Neuronal stem cell (in vitro differentiated cells): ENCODE measurements at regions not wholly inside any gene's neighbourhood (a gene's known extent, or its start where the extent isn't known, plus 50 kb on each side); places are given as distances from the start of the nearest gene placed in this dataset.

Experiments used
- DNase-seq: peaks from one replicate; pipeline ENCODE4 v3.0.0-alpha.2; 2013; ENCODE audit warnings: low spot score
- H2AFZ ChIP-seq: one replicate; pipeline ENCODE4 v1.6.1; 2013; ENCODE audit warnings: mild to moderate bottlenecking, low read length, inconsistent platforms
- H2AK5ac ChIP-seq: 2 replicates; pipeline ENCODE4 v1.6.1; 2013; ENCODE audit warnings: low read depth, mild to moderate bottlenecking, inconsistent platforms, low read length, moderate library complexity, mixed read lengths
- H2BK120ac ChIP-seq: 2 replicates; pipeline ENCODE4 v1.6.1; 2013; ENCODE audit warnings: low read depth, mild to moderate bottlenecking, inconsistent platforms, low read length, moderate library complexity, mixed read lengths
- H2BK12ac ChIP-seq: one replicate; pipeline ENCODE4 v1.6.1; 2013; ENCODE audit warnings: low read length, inconsistent platforms
- H2BK15ac ChIP-seq: 2 replicates; pipeline ENCODE4 v1.6.1; 2013; ENCODE audit warnings: mild to moderate bottlenecking, low read length, inconsistent platforms, mixed read lengths
- H2BK5ac ChIP-seq: one replicate; pipeline ENCODE4 v1.6.1; 2013; ENCODE audit warnings: inconsistent platforms, mild to moderate bottlenecking, low read length, moderate library complexity
- H3K14ac ChIP-seq: one replicate; pipeline ENCODE4 v1.6.1; 2013; ENCODE audit warnings: low read length, inconsistent platforms
- H3K18ac ChIP-seq: 2 replicates; pipeline ENCODE4 v1.6.1; 2013; ENCODE audit warnings: low read length, inconsistent platforms
- H3K23ac ChIP-seq: 2 replicates; pipeline ENCODE4 v1.6.1; 2013; ENCODE audit warnings: low read depth, mild to moderate bottlenecking, mixed read lengths, low read length, inconsistent platforms; ENCODE audit not compliant: poor library complexity
- H3K27ac ChIP-seq: replicated peaks from 3 replicates; pipeline ENCODE4 v1.5.1; 2013; ENCODE audit warnings: low read length, inconsistent platforms
- H3K27me3 ChIP-seq, 3 experiments: 2 replicates each; pipeline ENCODE4 v1.6.1; 2013; ENCODE audit warnings: low read length in 3 of 3, mild to moderate bottlenecking in 2 of 3, inconsistent platforms in 1 of 3, low read depth in 1 of 3, mixed read lengths in 1 of 3, moderate library complexity in 1 of 3; ENCODE audit not compliant: control insufficient read depth in 3 of 3, insufficient read depth in 3 of 3
- H3K36me3 ChIP-seq, 2 donors: replicated peaks in 1 of 2; 2 replicates each; pipeline ENCODE4 v1.6.1; 2013; ENCODE audit warnings: low read length in 2 of 2; ENCODE audit not compliant: control insufficient read depth in 2 of 2, insufficient read depth in 2 of 2
- H3K4ac ChIP-seq: 2 replicates; pipeline ENCODE4 v1.6.1; 2013; ENCODE audit warnings: inconsistent platforms, mild to moderate bottlenecking, low read length, moderate library complexity
- H3K4me1 ChIP-seq, 2 donors: 1 replicate in 1 of 2; 2 replicates in 1 of 2; pipeline ENCODE4 v1.6.1; 2013; ENCODE audit warnings: low read length in 2 of 2, low read depth in 1 of 2; ENCODE audit not compliant: control insufficient read depth in 2 of 2, insufficient read depth in 1 of 2
- H3K4me2 ChIP-seq: one replicate; pipeline ENCODE4 v1.6.1; 2013; ENCODE audit warnings: mild to moderate bottlenecking, low read length, inconsistent platforms; ENCODE audit not compliant: insufficient read depth, poor library complexity, severe bottlenecking
- H3K4me3 ChIP-seq, 2 donors: 2 replicates each; pipeline ENCODE4 v1.5.1; 2013; ENCODE audit warnings: low read length in 2 of 2, mild to moderate bottlenecking in 2 of 2, inconsistent platforms in 1 of 2, moderate library complexity in 1 of 2
- H3K79me1 ChIP-seq: one replicate; pipeline ENCODE4 v1.6.1; 2013; ENCODE audit warnings: low read depth, mild to moderate bottlenecking, inconsistent platforms, low read length, moderate library complexity
- H3K9ac ChIP-seq: one replicate; pipeline ENCODE4 v1.6.1; 2013; ENCODE audit warnings: mild to moderate bottlenecking, low read depth, low read length, inconsistent platforms; ENCODE audit not compliant: poor library complexity
- H3K9me3 ChIP-seq, 2 donors: replicated peaks in 1 of 2; 2 replicates each; pipeline versions ENCODE3 to v1.6.1; 2013; ENCODE audit warnings: low read length in 2 of 2, mild to moderate bottlenecking in 2 of 2, inconsistent platforms in 1 of 2, low read depth in 1 of 2, mixed read lengths in 1 of 2, moderate library complexity in 1 of 2; ENCODE audit not compliant: control insufficient read depth in 2 of 2, insufficient read depth in 1 of 2
- H4K8ac ChIP-seq: one replicate; pipeline ENCODE4 v1.6.1; 2013; ENCODE audit warnings: low read depth, mild to moderate bottlenecking, inconsistent platforms, low read length, moderate library complexity
- H4K91ac ChIP-seq: one replicate; pipeline ENCODE4 v1.6.1; 2013; ENCODE audit warnings: low read length, low read depth, mild to moderate bottlenecking, inconsistent platforms; ENCODE audit not compliant: poor library complexity
- WGBS, 2 donors: extraction: QIAGEN DNeasy Blood & Tissue Kit; methylation state at CpG; one replicate each; pipeline ENCODE4 v1.1.7; 2013; ENCODE audit warnings: missing lambda C conversion rate in 2 of 2, mixed read lengths in 1 of 2; ENCODE audit not compliant: insufficient read length in 2 of 2, insufficient replicate concordance in 1 of 2; ENCODE audit errors: extremely low coverage in 2 of 2; 5-methylcytosine and 5-hydroxymethylcytosine counted together

DNA sequence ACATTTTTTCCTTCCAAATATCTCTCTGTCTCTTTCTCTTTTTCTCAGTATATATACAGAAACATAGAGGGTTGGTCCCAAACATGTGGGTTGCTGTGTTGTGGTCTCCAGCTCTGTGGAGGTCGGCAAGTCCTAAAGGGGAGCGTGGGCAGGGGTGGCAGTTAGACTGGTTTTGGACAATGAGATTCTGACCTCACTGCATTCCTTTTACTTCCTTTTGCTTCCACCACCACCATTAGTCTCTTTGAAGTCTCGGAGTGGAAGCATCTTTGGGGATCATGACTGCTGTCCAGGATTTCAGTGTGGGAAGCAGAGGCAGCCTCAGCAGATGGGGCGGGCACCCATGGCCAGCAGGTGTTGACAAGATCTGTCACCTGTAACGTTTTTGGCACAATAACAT lies 1091.8 kb downstream of the RAPGEF2 start:
- Histone ChIP-seq H2BK12ac (no peak overlapping the region), H3K9ac (no peak overlapping the region), H3K18ac (no peak overlapping the region), H4K8ac (no peak overlapping the region), H2AFZ (peak overlapping the region; percentile 33), H2AK5ac (no peak overlapping the region), H3K27me3 (no peaks in the 10 kb centered on the region), H3K4ac (no peak overlapping the region), H3K4me1 (no peaks in the 10 kb centered on the region), H2BK15ac (no peak overlapping the region), H3K14ac (no peak overlapping the region), H3K23ac (no peak overlapping the region), H3K27ac (no peak overlapping the region), H4K91ac (no peak overlapping the region), H3K79me1 (no peaks in the 10 kb centered on the region), H2BK120ac (no peak overlapping the region), H3K9me3 (no peaks in the 10 kb centered on the region), H3K36me3 (no peaks in the 10 kb centered on the region), H2BK5ac (no peak overlapping the region), H3K4me3 (no peak overlapping the region), H3K4me2 (no peak overlapping the region)
- DNase-seq, result no peak
- WGBS, 2 donors, result no CpG with 5 or more reads among the region's 5 CpGs

DNA sequence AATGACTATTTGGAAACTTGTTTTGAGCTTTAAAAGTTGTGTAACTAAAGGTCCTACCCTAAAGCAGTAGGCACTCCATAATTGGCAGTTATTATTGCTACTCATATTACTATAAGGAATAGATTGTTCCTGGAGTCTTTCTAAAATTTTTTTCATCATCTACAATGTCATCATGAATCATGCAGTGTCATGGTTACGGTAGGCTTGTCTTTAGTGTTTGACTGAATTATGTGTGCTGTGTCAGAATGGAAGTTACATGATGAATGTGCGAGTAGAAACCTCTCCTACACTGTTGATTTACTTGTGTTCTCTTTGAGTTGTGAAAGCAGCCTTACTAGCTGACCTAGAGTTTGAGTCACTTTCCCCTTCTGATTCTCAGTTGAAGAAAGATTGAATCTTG lies 1099.9 kb downstream of the RAPGEF2 start:
- Histone ChIP-seq H3K14ac (no peak overlapping the region), H4K91ac (no peak overlapping the region), H3K4me3 (no peak overlapping the region), H2AK5ac (no peak overlapping the region), H3K18ac (no peak overlapping the region), H3K4ac (no peak overlapping the region), H3K9me3 (no peaks in the 10 kb centered on the region), H2BK5ac (no peak overlapping the region), H2AFZ (no peak overlapping the region), H3K9ac (no peak overlapping the region), H4K8ac (no peak overlapping the region), H3K79me1 (no peaks in the 10 kb centered on the region), H3K23ac (no peak overlapping the region), H3K36me3 (no peaks in the 10 kb centered on the region), H2BK120ac (no peak overlapping the region), H3K4me1 (no peaks in the 10 kb centered on the region), H3K27ac (no peak overlapping the region), H2BK12ac (no peak overlapping the region), H2BK15ac (no peak overlapping the region), H3K4me2 (no peak overlapping the region), H3K27me3 (no peaks in the 10 kb centered on the region)
- WGBS, 2 donors, result no CpG with 5 or more reads among the region's 2 CpGs
- DNase-seq, result no peak

DNA sequence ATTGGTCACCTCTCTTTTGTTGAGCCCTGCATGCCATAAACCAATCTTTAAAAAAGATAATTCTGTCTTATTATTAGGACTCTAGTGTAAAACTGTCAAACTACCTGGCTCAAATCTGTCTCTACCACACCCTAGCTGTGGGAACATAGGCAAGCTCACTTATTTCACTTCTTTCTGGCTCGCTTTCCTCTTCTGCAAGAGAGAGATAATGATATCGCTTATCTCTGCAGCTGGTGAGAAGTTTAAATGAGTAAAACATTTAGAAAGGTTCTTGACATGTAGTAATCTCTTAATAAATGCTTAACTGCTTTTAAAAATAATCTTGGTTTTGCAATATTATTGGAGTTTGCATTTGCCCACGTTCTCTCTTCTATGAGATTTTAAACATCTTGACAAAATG lies 1109.2 kb downstream of the RAPGEF2 start:
- Histone ChIP-seq H3K27ac (no peak overlapping the region), H3K4me1 (no peaks in the 10 kb centered on the region), H3K9me3 (no peaks in the 10 kb centered on the region), H2BK120ac (no peak overlapping the region), H2BK15ac (no peak overlapping the region), H2AFZ (no peak overlapping the region), H3K4me2 (no peak overlapping the region), H4K8ac (no peak overlapping the region), H2BK5ac (no peak overlapping the region), H3K18ac (no peak overlapping the region), H3K9ac (no peak overlapping the region), H3K27me3 (no peaks in the 10 kb centered on the region), H3K36me3 (no peaks in the 10 kb centered on the region), H2AK5ac (no peak overlapping the region), H3K23ac (no peak overlapping the region), H3K4me3 (no peak overlapping the region), H4K91ac (no peak overlapping the region), H3K79me1 (no peaks in the 10 kb centered on the region), H3K14ac (no peak overlapping the region), H2BK12ac (no peak overlapping the region), H3K4ac (no peak overlapping the region)
- no peak for DNase-seq
- WGBS, 2 donors, result no CpG with 5 or more reads among the region's 3 CpGs

DNA sequence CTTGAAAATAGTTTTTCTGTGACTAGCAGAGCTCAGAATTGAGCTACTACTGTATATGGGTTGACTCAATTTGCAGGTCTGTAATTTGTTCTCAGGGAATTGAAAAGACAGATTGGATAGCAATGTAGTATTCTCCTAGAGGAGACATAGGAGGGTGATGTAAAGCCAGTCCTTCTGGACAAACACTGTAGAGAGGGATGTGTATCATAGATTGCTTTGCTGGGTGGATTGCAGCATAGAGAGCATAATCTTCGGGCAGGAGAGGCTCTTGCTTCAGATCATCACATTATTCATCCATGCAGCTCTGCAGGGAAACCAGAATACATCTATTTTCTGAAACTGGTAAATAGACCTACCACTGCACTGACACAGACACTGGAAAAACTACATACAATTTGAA lies 1110.5 kb downstream of the RAPGEF2 start:
- H3K4me3 ChIP-seq, result no peak overlapping the region
- no peak for DNase-seq
- WGBS, 2 donors, result no CpG with 5 or more reads among the region's 1 CpG
- H3K27ac ChIP-seq, result no peak overlapping the region
- H2BK15ac ChIP-seq, result no peak overlapping the region
- no peak overlapping the region for H4K8ac ChIP-seq
- no peak overlapping the region for H3K4me2 ChIP-seq
- H2BK12ac ChIP-seq, result no peak overlapping the region
- no peaks in the 10 kb centered on the region for H3K36me3 ChIP-seq
- H2AFZ ChIP-seq, result no peak overlapping the region
- H3K4ac ChIP-seq, result no peak overlapping the region
- no peak overlapping the region for H3K9ac ChIP-seq
- H2BK120ac ChIP-seq, result no peak overlapping the region
- H3K18ac ChIP-seq, result no peak overlapping the region
- no peaks in the 10 kb centered on the region for H3K79me1 ChIP-seq
- no peak overlapping the region for H2BK5ac ChIP-seq
- no peak overlapping the region for H2AK5ac ChIP-seq
- H4K91ac ChIP-seq, result no peak overlapping the region
- H3K14ac ChIP-seq, result no peak overlapping the region
- no peaks in the 10 kb centered on the region for H3K27me3 ChIP-seq
- no peaks in the 10 kb centered on the region for H3K4me1 ChIP-seq
- no peaks in the 10 kb centered on the region for H3K9me3 ChIP-seq
- H3K23ac ChIP-seq, result no peak overlapping the region
